NCI-H2171 treated with DMSO at 0.1 percent for 48 hours (cell line): ENCODE measurements at regions not wholly inside any gene's neighbourhood (a gene's known extent, or its start where the extent isn't known, plus 50 kb on each side); places are given as distances from the start of the nearest gene placed in this dataset.
A peak's percentile ranks its signal among the peaks of the same experiment; 100 is the strongest.
"Not testable (repeated sequence)": the region's sequence is repeated elsewhere in the genome, so short reads cannot be mapped to it uniquely, and the experiment has no call there.

Experiments used
- DNase-seq: peaks from one replicate; lab custom pipeline; 2025; lab: John Stamatoyannopoulos, UW

DNA sequence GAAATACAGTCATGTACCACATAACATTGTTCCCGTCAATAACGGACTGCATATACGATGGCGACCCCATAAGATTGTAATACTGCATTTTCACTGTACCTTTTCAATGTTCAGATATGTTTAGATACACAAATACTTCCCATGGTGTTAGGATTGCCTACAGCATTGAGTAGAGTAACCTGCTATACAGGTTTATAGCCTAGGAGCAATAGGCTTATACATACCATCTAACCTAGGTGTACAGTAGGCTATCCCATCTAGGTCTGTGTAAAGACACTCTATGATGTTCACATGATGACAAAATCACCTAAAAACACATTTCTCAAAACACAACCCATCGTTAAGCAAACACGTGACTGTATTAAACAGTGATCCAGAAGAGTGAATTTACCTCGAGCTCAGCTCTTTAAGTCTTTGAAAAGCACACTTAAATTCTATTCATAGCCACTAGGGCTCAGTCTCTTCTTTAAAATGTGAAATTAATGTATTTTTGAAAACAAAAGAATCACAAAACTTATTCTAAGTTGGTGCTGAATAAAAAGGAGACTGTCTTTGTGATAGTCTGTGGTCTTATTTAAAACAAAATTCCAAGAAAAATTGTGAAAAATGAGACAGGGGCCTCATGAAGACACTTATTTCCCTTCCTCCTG, 239.1 kb upstream of the ARID2 start:
- no peak for DNase-seq

DNA sequence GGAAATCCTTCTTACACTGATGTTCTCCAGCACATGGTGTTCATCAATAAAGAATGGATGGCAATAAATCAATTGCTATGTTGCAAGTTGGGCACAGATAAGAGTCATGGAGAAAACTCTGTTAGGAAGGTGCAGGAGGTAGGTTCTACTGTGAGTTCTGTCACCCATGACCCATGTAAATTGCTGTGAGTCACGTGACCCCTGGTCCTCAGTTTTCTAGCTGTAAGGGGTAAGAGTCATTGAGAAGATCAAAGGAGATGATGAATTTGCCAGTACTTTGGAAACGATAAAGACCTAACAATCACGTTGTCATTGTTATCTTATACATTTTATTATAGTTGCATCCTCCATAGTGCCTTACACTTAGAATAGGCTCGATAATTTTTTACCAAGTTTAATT, 235.2 kb upstream of the ARID2 start:
- DNase-seq: no peak

DNA sequence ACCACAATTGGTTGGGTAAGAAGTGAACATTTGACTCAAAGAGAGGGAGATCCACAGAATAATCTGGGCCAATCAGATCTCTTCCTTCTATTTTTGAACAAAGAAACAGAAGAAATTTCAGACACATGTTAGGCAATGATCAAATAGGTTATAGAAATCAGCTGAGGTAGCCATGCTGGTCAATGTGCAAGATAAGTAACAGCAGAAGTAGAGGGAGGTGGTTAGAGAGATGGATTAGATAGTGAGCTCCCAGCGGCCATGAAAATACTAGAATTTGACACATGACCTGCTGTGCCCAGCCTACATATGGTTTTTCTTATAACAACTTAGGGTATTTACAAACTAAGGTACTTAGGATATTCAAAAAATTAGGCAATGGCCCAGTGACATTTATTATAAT, 230.9 kb upstream of the ARID2 start:
- DNase-seq: no peak

DNA sequence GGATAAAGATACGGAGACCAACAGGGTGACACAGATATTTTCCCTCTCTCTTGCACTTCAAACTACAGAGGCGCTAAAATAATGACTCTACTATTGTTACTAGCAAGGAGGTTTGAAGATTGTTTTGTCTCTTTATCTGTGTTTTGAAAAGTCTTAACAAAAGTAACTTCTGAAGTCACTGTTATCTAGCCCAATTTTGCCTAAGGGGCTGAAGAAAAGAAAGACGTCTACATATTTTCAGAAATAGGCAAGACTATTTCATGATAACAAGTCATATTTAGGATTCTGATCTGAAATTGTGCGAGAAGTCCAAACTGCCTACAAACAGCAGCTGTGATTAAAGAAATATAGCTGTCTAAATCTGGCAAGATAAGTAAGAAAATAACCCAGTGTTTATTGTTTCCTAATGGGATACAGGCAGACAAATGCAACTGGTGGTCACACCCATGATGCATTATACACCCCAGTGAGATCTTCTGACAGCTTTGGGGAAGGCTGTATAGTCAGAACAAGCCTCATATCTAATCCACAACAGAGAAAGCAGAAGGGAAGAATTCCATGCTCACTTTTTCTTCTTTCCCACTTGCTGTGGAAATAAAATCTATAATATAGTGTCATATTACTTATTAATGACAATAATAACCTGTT, 226.9 kb upstream of the ARID2 start:
- no peak for DNase-seq

DNA sequence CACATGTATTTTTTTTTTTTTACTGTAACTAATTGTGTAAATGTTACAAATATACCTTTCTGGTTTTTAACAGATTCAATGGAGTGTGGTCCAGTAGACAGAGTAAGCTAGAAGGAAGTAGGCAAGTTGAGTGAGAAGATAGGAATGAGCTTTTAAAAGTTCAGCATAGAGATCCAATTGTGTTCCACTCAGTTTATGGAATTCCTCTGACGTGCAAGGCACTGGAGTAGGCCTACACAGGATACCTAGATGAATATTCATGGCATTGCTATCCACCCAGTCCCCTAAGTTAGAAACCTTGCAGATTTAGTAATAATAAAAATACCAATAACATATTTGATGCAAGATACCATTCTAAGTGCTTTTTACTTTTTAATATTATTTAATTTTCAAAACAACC, 225.6 kb upstream of the ARID2 start:
- no peak for DNase-seq

DNA sequence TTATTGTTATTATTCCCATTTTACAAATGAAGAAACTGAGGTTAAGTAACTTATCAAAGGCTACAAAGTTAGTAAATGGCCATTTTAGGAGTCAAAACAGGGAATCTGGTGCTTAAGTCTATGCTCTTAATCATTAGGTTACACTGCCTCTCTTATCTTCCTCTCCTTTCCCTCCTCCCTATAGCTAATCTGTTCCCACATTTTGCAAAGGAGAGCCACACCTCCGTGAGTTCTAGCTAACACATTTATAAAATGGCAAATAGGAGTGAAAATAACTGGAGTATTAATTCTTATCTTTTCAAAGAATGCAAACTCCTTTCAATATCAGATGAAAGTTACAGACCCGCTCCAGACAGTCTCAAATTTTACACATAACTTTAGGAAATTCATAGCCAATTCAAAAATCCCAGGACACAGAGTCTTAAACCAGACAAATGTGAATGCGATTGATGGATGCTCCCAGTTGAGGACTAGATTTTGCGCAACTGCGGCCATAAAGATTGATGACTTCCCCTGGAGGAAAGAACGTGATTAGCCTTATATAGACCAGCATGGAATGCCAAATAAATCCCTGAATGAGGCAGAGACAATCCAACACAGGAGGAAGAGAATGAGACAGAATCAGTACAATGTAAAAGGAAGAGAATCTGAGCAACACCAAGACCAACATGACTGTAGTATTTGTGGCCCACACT, 225.0 kb upstream of the ARID2 start:
- no peak for DNase-seq

DNA sequence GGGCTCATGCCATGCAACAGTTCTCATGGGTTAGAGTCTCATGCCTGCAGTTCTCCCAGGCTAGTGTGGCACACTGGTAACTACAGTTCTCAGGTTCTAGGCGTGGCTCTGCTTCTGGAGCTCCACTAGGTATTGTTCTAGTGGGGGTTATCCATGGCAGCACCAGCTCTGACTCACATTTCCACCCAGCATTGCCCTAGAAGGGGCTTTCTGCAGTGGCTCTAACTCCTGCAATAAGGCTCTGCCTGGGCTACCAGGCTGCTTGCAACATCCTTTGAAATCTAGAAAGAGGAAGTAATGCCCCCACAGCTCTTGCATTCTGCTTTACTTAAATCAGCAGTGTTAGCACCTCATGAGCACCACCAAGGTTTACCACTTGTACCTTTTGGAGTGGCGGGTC, 220.3 kb upstream of the ARID2 start:
- DNase-seq: no peak

DNA sequence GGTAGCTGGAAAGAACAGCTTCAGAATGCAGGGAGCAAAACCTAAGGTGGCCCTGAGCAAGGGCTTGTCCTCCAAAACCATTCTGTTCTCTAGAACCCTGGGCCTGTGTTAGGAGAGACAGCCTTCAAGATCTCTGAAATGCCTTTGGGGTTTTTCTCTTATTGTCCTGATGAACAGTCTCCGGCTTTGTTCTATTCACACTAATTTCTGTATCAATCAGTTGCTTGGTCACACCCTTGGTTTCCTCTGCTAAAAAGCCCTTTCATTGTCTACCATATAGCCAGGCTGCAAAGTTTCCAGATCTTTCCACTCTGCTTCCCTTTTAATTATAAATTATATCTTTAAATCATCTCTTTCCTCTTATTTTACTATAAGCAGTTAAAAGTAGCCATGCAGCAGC, 219.9 kb upstream of the ARID2 start:
- no peak for DNase-seq

DNA sequence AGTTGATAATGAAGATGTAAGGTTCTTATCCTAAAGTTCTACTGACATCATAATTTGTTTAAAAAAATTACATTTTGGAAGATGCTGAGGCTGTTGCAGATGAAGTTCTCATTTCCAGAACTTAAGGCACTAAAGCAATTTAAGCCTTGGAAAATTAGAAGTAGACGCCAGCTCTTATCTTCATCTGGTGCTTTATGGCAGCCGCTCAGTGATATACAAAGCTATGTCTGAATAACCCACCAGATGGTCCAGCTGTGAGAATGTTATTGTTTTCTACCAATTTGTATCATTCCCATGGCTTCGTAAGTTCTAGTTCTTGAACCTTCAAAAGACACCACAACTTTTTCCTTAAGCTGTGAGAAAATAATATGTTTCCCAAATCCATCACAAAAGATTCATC, 212.1 kb upstream of the ARID2 start:
- no peak for DNase-seq

DNA sequence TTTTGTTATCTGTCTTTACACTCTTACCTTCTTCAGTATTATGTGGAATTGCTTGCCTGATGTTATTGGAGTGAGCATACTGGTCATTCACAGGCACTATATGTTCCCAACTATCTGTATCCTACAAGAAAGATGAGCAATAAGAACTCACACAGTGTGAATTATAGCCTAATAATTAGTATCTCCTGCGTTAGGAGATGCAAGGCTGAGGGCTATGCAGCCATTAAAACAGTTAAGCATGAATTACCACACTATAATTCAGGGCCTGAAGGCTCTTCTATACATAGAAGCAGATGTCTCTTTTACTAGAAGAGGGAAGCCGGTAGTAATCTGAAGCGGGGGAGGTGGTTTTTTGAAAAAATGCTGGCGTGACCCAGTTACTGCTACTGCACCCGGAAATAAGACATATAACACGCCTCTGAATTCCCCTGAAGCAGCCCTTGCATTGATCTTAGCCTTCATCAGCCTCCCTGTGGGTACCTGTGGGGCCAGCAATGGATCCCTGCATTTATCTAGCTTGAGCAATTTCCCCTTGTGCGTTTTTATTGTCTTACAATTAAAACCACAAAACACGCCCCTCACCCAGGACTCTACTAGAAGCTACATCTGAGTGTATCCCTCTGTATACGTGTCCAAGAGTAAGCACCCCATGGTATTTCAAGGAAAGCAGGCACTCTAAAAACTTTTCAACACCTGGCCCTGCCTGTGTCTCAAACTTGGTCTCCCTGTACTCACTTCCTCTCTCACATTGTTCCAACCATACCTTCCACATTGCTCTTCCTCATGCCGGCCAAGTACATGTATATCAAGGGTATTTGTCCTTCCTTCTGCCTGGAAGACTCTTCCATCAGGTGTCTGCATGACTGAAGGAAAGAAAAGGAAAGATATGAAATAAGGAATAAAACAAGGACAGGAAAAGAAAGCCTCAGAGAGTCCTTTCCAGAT, 210.9 kb upstream of the ARID2 start:
- no peak for DNase-seq

DNA sequence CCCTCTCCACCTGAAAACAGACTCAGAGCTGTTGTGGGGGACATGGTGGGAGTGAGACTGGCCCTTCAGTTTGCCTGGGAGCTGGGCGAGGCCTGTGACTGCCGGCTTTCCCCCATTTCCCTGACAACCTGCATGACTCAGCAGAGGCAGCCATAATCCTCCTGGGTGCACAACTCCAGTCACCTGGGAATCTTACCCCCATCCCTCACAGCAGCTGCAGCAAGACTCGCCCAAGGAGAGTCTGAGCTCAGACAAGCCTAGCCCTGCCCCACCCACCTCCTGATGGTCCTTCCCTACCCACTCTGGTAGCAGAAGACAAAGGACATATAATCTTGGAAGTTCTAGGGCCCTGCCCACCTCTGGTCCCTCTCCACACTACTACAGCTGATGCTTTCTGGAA, 207.3 kb upstream of the ARID2 start:
- no peak for DNase-seq

DNA sequence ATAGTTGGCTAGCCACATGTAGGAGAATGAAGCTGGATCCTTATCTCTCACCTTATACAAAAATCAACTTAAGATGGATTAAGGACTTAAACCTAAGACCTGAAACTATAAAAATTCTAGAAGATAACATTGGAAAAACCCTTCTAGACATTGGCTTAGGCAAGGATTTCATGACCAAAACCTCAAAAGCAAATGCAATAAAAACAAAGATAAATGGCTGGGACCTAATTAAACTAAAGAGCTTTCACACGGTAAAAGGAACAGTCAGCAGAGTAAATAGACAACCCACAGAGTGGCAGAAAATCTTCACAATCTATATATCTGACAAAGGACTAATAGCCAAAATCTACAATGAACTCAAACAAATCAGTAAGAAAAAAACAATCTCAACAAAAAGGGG, 202.7 kb upstream of the ARID2 start:
- DNase-seq: not testable (repeated sequence)

DNA sequence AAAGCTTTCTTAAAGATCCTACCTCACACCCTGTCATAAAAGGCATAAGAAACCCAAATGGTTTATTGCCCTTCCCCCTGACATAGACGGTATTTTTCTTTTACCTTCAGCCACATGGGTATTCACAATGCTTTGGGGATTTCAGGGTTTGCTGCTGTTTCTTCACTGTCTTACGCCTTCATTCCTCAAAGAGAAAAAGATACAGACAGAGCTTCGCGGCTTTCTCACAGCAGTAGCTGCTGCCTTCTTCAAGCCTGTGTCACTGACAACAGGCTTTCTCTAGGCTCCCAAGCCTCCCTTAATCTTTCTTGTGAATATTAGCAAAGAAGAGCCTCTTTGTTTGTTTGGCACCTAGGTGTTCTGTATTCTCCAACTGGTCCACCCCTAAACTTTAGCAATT, 197.4 kb upstream of the ARID2 start:
- DNase-seq: no peak

DNA sequence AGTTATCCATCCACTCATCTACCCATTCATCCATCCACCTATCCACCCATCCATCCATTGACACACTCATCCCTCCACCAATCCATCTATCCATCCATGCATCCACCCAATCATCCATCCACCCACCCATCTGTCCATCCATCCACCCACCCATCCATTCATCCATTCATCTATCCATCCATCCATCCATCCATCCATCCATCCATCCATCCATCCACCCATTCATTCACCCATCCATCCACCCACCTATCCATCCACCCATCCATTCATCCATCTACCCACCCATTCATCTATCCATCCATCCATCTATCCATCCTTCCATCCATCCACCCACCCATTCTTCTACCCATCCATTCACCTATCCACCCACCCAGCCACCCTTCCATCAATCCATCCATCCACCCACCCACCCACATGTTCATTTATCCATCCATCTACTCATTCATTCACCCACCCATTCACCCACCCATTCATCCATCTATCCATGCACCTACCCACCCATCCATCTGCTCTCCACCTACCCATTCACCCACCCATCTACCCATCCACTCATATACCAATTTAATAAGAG, 193.8 kb upstream of the ARID2 start:
- no peak for DNase-seq

DNA sequence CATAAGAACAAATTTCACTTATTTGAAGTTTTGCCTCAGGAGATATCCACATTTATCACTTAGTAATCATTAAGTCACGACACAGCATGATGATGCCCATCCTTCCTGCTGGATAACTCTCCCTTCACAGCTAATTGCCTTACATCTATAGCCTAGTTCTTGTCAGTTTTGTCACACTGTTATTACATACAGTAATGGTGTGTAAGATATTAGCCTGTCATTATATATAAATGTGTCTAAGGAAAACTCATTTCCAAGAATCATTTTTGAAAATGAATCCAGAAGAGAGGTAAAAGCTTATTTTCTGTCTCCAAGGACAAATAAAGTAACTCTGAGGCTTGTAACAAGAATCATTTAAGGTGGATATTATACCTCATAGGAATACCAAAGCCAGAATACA, 193.2 kb upstream of the ARID2 start:
- no peak for DNase-seq

DNA sequence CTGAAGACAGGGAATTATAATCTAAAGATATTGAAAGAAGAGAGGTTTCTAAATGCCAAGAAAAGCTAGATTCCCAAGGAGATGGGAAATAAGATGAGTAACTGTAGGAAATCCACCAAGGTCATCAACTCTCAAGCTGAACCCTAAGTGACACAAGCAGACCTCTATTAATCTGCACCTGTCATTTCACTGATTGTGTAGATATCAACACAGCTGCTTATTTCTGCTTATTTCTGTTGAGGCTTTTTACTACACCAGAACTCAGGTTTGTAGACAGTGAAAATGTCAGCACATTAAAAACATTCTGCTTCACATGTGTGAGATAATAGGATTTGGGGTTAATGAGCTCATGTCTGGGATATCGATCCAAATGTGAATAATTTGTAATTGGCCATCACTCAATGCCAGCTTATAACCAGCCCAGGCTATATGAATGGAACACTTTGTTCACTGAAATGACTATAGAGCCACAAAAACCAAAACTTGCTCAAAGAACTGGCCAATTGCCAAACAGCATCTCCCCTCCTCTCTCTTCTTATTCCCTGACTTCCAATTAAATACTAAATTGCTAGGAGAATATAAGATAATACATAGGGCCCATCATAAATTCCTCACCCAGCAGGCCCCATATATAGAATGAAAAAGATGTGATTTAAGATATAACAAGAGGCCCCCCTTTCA, 188.7 kb upstream of the ARID2 start:
- no peak for DNase-seq

DNA sequence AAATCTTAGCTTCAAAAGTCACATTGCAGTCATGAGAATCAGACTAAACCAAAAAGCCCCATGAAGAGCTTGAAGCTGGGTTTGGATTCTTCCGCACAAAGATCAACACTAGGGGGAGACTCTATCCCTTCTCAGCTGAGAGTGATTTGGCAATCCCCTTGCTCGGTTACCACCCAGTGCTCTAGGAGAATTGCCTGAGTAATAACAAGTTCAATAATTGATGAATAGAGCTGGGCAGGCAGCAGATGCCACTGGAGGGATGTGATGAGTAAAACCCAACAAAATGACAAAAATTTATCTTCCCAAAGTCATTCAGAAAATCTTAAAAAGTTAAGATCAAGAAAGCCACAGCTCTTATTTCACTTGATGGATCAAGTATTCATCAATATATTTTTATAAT, 185.6 kb upstream of the ARID2 start:
- DNase-seq: peak; percentile 12

DNA sequence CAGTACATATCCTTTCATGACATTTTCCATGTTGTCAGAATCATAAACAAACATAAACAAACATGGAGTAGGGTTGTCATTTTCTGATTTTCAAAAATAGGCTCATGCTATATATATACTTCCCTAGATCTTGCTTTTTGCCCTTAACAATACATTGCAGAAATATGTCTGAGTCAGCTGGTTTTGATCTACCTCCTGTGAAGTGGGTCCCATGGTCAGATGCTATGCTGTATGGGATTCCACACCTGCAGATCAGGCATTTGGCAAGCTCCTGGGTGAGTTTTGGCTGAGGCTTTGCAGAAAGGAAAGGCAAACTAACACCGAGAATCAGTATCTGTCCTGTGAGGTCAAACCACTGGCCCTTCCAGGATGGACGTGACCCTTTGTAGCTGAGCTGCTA, 183.0 kb upstream of the ARID2 start:
- no peak for DNase-seq

DNA sequence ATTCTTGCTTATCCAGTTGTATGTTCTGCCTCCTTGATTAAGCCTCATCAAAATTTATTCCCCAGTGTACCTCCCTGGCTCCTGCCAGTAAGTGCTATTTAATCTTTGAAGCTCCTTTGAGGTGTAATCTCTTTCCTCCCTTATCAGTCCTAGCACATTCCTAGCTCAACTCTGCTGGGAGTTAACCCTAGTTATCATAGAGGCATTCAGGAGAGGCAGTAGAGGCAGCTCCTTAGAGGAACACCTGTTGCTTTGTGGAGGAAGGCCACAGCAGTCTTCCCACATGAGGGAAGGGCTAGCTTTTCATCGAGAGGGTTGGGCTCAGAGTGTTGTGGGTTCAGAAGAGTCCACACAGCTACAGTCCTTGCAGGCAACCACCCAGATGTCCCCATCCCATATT, 182.4 kb upstream of the ARID2 start:
- no peak for DNase-seq

DNA sequence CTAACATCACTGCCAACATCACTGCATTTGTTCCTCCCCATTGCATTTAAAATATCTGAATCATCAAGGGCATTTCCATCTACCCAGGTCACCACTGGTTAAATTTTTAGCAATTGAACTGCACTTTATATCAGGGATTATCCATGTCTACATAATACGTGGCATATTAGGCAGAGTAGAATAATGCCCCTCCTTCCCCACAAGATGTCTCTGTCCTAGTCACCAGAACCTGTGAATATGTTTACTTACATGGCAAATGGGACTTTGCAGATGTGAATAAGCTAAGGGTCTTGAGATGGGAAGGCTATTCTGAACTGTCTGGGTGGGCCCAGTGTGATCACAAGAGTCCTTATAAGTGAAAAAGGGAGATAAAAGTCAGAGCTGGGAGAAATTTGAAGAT, 181.7 kb upstream of the ARID2 start:
- no peak for DNase-seq

DNA sequence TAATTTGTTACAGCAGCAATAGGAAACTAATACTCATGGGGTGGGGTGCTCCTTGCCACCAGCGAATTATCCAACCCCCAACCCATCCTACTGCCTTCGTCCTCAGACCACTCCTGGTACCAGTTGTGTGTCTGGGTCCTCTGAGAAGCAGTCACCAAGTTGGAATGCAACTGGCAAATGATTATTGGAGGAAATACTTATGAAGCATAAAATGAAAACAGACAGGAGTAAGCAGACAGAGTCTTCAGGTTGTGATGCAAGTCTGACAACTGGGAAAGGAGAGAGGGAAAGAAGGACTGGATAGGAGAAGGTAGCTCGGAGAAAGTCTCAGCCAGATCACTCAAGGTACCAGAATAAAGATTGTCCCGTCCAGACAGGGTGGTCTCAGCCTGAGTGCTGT, 181.1 kb upstream of the ARID2 start:
- DNase-seq: no peak
